WTC11 (cell line): ENCODE measurements at regions not wholly inside any gene's neighbourhood (a gene's known extent, or its start where the extent isn't known, plus 50 kb on each side); places are given as distances from the start of the nearest gene placed in this dataset.

Source experiments
- ATAC-seq: fragments of 200-7000 bp; cut with Tn5 transposase; 2 replicates; pipeline ENCODE4 v1.10.0; 2021; ENCODE audit warnings: mild to moderate bottlenecking, moderate library complexity
- CTCF ChIA-PET: fragments of 300-600 bp; sonication (Branson Sonifier 250); formaldehyde crosslinking; loops from one replicate; lab custom pipeline; 2021; ENCODE audit warnings: antibody characterized with exemption; lab: Charles Lee
- POLR2A ChIA-PET: fragments of 350-600 bp; sonication (Branson Sonifier 250); formaldehyde crosslinking; loops from one replicate; lab custom pipeline; 2021; ENCODE audit warnings: antibody characterized with exemption; lab: Charles Lee
- DNase-seq: peaks from one replicate; pipeline ENCODE4 v3.0.0; 2021; ENCODE audit warnings: low spot score
- H3K27ac Mint-ChIP-seq: 2 replicates; pipeline ENCODE4 v1.8.0; 2021; ENCODE audit warnings: mixed read lengths
- H3K27me3 Mint-ChIP-seq: 2 replicates; pipeline ENCODE4 v1.8.0; 2021; ENCODE audit warnings: low read depth, mild to moderate bottlenecking, moderate library complexity, mixed read lengths
- H3K36me3 Mint-ChIP-seq: 2 replicates; pipeline ENCODE4 v1.8.0; 2021; ENCODE audit warnings: mixed read lengths
- H3K4me1 Mint-ChIP-seq: 2 replicates; pipeline ENCODE4 v1.8.0; 2022; ENCODE audit warnings: mixed read lengths
- H3K4me3 Mint-ChIP-seq: 2 replicates; pipeline ENCODE4 v1.8.0; 2021; ENCODE audit warnings: mild to moderate bottlenecking, moderate library complexity, mixed read lengths
- H3K9me3 Mint-ChIP-seq: 2 replicates; pipeline ENCODE4 v1.8.0; 2021; ENCODE audit warnings: mixed read lengths
- ETV6 ChIP-seq: sonication (generic); formaldehyde crosslinking; IDR thresholded peaks from 2 replicates; pipeline ENCODE4 v1.8.1; 2022; ENCODE audit warnings: mild to moderate bottlenecking, missing genetic modification reagents
- GRHL2 ChIP-seq: fragments of 250-450 bp; sonication (Bioruptor Pico); IDR thresholded peaks from 2 replicates; pipeline ENCODE4 v1.8.0; 2022; ENCODE audit warnings: mild to moderate bottlenecking, moderate library complexity; ENCODE audit not compliant: insufficient replicate concordance, severe bottlenecking
- JAZF1 ChIP-seq: fragments of 250-450 bp; sonication (Bioruptor Pico); IDR thresholded peaks from 2 replicates; pipeline ENCODE4 v1.9.0; 2021; ENCODE audit warnings: moderate library complexity, mild to moderate bottlenecking, inconsistent platforms
- MYBL2 ChIP-seq: sonication (generic); formaldehyde crosslinking; IDR thresholded peaks from 2 replicates; pipeline ENCODE4 v1.8.1; 2023; ENCODE audit warnings: mild to moderate bottlenecking, moderate library complexity, missing genetic modification reagents
- NFE2L1 ChIP-seq: sonication (generic); formaldehyde crosslinking; IDR thresholded peaks from 2 replicates; pipeline ENCODE4 v1.8.1; 2023; ENCODE audit warnings: missing genetic modification reagents
- NR3C1 ChIP-seq: sonication (generic); formaldehyde crosslinking; conservative IDR thresholded peaks from 2 replicates; pipeline ENCODE4 v1.8.1; 2023; ENCODE audit warnings: low read depth, mild to moderate bottlenecking, missing genetic modification reagents
- RELA ChIP-seq: sonication (generic); formaldehyde crosslinking; IDR thresholded peaks from 2 replicates; pipeline ENCODE4 v1.8.1; 2022; ENCODE audit warnings: missing genetic modification reagents, mild to moderate bottlenecking, borderline replicate concordance
- RORB ChIP-seq: fragments of 250-450 bp; sonication (Bioruptor Pico); IDR thresholded peaks from 2 replicates; pipeline ENCODE4 v1.9.0; 2021; ENCODE audit warnings: mild to moderate bottlenecking
- SOX15 ChIP-seq: fragments of 250-450 bp; sonication (Bioruptor Pico); IDR thresholded peaks from 2 replicates; pipeline ENCODE4 v1.9.0; 2021; ENCODE audit warnings: mild to moderate bottlenecking
- TEAD1 ChIP-seq: sonication (generic); formaldehyde crosslinking; IDR thresholded peaks from 2 replicates; pipeline ENCODE4 v1.8.0; 2022; ENCODE audit warnings: mild to moderate bottlenecking, missing genetic modification reagents
- ZNF263 ChIP-seq: sonication (generic); formaldehyde crosslinking; IDR thresholded peaks from 2 replicates; pipeline ENCODE4 v1.8.1; 2022; ENCODE audit warnings: low read depth, mild to moderate bottlenecking, moderate library complexity, missing genetic modification reagents
- TF ChIP-seq, protein P1 (sequence below): sonication (generic); formaldehyde crosslinking; IDR thresholded peaks from 2 replicates; pipeline ENCODE4 v1.8.0; 2022; ENCODE audit warnings: mild to moderate bottlenecking, missing genetic modification reagents
- TF ChIP-seq, protein P2 (sequence below): fragments of 250-450 bp; sonication (Bioruptor Pico); IDR thresholded peaks from 2 replicates; pipeline ENCODE4 v1.9.0; 2021; ENCODE audit warnings: mild to moderate bottlenecking, borderline replicate concordance
- TF ChIP-seq, protein P3 (sequence below): sonication (generic); formaldehyde crosslinking; IDR thresholded peaks from 2 replicates; pipeline ENCODE4 v1.8.1; 2023; ENCODE audit warnings: mild to moderate bottlenecking, missing genetic modification reagents, moderate library complexity
- TF ChIP-seq, protein P4 (sequence below): fragments of 200-600 bp; IDR thresholded peaks from 2 replicates; pipeline ENCODE4 v1.8.0; 2022; ENCODE audit warnings: antibody characterized with exemption
- TF ChIP-seq, protein P5 (sequence below): sonication (generic); formaldehyde crosslinking; IDR thresholded peaks from 2 replicates; pipeline ENCODE4 v1.8.0; 2023; ENCODE audit warnings: missing genetic modification reagents, mild to moderate bottlenecking, borderline replicate concordance
- TF ChIP-seq, protein P6 (sequence below): fragments of 250-450 bp; sonication (Bioruptor Pico); IDR thresholded peaks from 2 replicates; pipeline ENCODE4 v1.9.0; 2021; ENCODE audit warnings: mild to moderate bottlenecking

DNA sequence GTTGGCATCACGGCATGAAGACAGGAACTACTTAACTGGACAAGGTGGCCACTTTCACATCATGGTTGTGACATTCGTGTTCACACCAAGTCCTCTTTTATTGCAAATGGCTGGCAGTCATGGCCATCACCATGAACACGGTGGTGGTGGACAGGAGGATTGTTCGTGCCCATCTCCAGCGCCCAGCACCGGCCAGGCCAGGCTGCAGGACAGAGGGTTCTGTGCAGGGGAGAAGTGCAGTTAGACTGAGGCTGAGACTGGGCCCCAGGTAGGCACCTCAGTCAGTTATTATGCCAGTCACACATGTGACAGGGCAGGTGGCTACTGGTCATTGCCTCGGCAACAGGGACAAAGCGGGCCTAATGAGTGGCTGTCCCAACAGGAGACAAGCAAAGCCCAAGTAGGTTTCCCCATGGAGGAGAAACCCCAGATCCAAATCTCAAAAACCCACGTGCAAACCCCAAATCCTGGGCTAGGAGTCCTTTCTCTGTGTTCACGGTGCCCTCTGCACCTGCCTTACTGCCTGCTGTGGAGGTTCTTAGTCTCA, 468.1 kb upstream of the MYT1L start (continued):
- TF ChIP-seq, protein P1, sequence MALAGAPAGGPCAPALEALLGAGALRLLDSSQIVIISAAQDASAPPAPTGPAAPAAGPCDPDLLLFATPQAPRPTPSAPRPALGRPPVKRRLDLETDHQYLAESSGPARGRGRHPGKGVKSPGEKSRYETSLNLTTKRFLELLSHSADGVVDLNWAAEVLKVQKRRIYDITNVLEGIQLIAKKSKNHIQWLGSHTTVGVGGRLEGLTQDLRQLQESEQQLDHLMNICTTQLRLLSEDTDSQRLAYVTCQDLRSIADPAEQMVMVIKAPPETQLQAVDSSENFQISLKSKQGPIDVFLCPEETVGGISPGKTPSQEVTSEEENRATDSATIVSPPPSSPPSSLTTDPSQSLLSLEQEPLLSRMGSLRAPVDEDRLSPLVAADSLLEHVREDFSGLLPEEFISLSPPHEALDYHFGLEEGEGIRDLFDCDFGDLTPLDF (CRISPR knock-in tag) = no peak
- TF ChIP-seq, protein P2, sequence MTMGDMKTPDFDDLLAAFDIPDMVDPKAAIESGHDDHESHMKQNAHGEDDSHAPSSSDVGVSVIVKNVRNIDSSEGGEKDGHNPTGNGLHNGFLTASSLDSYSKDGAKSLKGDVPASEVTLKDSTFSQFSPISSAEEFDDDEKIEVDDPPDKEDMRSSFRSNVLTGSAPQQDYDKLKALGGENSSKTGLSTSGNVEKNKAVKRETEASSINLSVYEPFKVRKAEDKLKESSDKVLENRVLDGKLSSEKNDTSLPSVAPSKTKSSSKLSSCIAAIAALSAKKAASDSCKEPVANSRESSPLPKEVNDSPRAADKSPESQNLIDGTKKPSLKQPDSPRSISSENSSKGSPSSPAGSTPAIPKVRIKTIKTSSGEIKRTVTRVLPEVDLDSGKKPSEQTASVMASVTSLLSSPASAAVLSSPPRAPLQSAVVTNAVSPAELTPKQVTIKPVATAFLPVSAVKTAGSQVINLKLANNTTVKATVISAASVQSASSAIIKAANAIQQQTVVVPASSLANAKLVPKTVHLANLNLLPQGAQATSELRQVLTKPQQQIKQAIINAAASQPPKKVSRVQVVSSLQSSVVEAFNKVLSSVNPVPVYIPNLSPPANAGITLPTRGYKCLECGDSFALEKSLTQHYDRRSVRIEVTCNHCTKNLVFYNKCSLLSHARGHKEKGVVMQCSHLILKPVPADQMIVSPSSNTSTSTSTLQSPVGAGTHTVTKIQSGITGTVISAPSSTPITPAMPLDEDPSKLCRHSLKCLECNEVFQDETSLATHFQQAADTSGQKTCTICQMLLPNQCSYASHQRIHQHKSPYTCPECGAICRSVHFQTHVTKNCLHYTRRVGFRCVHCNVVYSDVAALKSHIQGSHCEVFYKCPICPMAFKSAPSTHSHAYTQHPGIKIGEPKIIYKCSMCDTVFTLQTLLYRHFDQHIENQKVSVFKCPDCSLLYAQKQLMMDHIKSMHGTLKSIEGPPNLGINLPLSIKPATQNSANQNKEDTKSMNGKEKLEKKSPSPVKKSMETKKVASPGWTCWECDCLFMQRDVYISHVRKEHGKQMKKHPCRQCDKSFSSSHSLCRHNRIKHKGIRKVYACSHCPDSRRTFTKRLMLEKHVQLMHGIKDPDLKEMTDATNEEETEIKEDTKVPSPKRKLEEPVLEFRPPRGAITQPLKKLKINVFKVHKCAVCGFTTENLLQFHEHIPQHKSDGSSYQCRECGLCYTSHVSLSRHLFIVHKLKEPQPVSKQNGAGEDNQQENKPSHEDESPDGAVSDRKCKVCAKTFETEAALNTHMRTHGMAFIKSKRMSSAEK (CRISPR knock-in tag) = no peak
- TF ChIP-seq, protein P3, sequence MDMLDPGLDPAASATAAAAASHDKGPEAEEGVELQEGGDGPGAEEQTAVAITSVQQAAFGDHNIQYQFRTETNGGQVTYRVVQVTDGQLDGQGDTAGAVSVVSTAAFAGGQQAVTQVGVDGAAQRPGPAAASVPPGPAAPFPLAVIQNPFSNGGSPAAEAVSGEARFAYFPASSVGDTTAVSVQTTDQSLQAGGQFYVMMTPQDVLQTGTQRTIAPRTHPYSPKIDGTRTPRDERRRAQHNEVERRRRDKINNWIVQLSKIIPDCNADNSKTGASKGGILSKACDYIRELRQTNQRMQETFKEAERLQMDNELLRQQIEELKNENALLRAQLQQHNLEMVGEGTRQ (CRISPR knock-in tag) = no peak

DNA sequence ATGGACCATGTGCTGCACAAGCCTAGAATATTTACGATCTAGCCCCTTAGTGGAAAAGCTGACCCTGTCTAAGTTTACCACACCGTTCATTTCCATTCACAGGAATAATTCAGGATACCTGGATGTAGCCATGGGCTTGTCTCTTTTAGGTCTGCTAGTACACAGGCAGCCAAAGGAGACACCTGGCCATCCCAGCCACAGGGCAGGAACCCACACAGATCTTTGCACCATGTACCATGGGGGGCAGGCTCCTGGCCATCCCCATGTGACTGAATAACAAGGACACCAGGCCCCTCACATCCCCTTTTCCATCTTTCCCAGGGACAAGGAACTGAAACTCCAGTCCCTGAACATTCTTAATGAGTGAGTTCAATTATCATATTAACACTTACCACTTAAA, 467.3 kb upstream of the MYT1L start:
- H3K4me1 Mint-ChIP-seq = no peaks in the 10 kb centered on the region
- peaks cover 3% of the 10 kb centered on the region for H3K27me3 Mint-ChIP-seq
- no peak for DNase-seq
- POLR2A ChIA-PET = no interaction called here
- TF ChIP-seq NFE2L1 (no peak), GRHL2 (CRISPR knock-in tag) (no peak), RORB (no peak), NR3C1 (no peak), ETV6 (CRISPR knock-in tag) (no peak), RELA (CRISPR knock-in tag) (no peak), TEAD1 (CRISPR knock-in tag) (no peak), MYBL2 (CRISPR knock-in tag) (no peak), ZNF263 (CRISPR knock-in tag) (no peak), SOX15 (CRISPR knock-in tag) (no peak), JAZF1 (CRISPR knock-in tag) (no peak)
- TF ChIP-seq, protein P4, sequence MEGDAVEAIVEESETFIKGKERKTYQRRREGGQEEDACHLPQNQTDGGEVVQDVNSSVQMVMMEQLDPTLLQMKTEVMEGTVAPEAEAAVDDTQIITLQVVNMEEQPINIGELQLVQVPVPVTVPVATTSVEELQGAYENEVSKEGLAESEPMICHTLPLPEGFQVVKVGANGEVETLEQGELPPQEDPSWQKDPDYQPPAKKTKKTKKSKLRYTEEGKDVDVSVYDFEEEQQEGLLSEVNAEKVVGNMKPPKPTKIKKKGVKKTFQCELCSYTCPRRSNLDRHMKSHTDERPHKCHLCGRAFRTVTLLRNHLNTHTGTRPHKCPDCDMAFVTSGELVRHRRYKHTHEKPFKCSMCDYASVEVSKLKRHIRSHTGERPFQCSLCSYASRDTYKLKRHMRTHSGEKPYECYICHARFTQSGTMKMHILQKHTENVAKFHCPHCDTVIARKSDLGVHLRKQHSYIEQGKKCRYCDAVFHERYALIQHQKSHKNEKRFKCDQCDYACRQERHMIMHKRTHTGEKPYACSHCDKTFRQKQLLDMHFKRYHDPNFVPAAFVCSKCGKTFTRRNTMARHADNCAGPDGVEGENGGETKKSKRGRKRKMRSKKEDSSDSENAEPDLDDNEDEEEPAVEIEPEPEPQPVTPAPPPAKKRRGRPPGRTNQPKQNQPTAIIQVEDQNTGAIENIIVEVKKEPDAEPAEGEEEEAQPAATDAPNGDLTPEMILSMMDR = no peak
- TF ChIP-seq, protein P5, sequence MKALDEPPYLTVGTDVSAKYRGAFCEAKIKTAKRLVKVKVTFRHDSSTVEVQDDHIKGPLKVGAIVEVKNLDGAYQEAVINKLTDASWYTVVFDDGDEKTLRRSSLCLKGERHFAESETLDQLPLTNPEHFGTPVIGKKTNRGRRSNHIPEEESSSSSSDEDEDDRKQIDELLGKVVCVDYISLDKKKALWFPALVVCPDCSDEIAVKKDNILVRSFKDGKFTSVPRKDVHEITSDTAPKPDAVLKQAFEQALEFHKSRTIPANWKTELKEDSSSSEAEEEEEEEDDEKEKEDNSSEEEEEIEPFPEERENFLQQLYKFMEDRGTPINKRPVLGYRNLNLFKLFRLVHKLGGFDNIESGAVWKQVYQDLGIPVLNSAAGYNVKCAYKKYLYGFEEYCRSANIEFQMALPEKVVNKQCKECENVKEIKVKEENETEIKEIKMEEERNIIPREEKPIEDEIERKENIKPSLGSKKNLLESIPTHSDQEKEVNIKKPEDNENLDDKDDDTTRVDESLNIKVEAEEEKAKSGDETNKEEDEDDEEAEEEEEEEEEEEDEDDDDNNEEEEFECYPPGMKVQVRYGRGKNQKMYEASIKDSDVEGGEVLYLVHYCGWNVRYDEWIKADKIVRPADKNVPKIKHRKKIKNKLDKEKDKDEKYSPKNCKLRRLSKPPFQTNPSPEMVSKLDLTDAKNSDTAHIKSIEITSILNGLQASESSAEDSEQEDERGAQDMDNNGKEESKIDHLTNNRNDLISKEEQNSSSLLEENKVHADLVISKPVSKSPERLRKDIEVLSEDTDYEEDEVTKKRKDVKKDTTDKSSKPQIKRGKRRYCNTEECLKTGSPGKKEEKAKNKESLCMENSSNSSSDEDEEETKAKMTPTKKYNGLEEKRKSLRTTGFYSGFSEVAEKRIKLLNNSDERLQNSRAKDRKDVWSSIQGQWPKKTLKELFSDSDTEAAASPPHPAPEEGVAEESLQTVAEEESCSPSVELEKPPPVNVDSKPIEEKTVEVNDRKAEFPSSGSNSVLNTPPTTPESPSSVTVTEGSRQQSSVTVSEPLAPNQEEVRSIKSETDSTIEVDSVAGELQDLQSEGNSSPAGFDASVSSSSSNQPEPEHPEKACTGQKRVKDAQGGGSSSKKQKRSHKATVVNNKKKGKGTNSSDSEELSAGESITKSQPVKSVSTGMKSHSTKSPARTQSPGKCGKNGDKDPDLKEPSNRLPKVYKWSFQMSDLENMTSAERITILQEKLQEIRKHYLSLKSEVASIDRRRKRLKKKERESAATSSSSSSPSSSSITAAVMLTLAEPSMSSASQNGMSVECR (CRISPR knock-in tag) = no peak
- TF ChIP-seq, protein P6, sequence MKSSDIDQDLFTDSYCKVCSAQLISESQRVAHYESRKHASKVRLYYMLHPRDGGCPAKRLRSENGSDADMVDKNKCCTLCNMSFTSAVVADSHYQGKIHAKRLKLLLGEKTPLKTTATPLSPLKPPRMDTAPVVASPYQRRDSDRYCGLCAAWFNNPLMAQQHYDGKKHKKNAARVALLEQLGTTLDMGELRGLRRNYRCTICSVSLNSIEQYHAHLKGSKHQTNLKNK (CRISPR knock-in tag) = no peak
- TF ChIP-seq, all 79 proteins: peak for 0
- ATAC-seq = no peak
- Mint-ChIP-seq H3K27ac (no peak overlapping the region), H3K9me3 (peaks cover 23% of the 10 kb centered on the region), H3K36me3 (peaks cover 18% of the 10 kb centered on the region), H3K4me3 (no peak overlapping the region)
- CTCF ChIA-PET = no interaction called here
